HepG2 (cell line): ENCODE measurements at regions not wholly inside any gene's neighbourhood (a gene's known extent, or its start where the extent isn't known, plus 50 kb on each side); places are given as distances from the start of the nearest gene placed in this dataset.

ENCODE experiments used
- CREM ChIP-seq, 2 experiments: sonication (generic) in 1 of 2; formaldehyde crosslinking in 1 of 2; IDR thresholded peaks; 2 replicates each; pipeline versions ENCODE4 v1.4.0 to v1.6.1; 2016 to 2020; ENCODE audit warnings: antibody characterized with exemption in 1 of 2, mild to moderate bottlenecking in 1 of 2, missing genetic modification reagents in 1 of 2
- FOXA1 ChIP-seq, 2 experiments: fragments of 450-650 bp in 1 of 2; sonication (generic) in 1 of 2; formaldehyde crosslinking in 1 of 2; IDR thresholded peaks; 2 replicates each; pipeline versions ENCODE4 v1.4.0 to v1.6.1; 2016 to 2020; ENCODE audit warnings: missing genetic modification reagents in 1 of 2
- GABPB1 ChIP-seq: IDR thresholded peaks from 2 replicates; pipeline ENCODE4 v1.6.1; 2016; ENCODE audit warnings: mild to moderate bottlenecking, missing genetic modification reagents, moderate library complexity, missing compliant biosample characterization
- HOMEZ ChIP-seq: IDR thresholded peaks from 2 replicates; pipeline ENCODE4 v1.6.1; 2016; ENCODE audit warnings: low read depth
- KMT2B ChIP-seq: IDR thresholded peaks from 2 replicates; pipeline ENCODE4 v1.6.1; 2016; ENCODE audit warnings: missing genetic modification reagents, missing compliant biosample characterization
- MIXL1 ChIP-seq: IDR thresholded peaks from 2 replicates; pipeline ENCODE4 v1.6.1; 2016
- NR2F6 ChIP-seq, 2 experiments: IDR thresholded peaks; 2 replicates each; pipeline ENCODE4 v1.6.1; 2016; ENCODE audit warnings: antibody characterized with exemption in 1 of 2, mild to moderate bottlenecking in 1 of 2
- POLR2A ChIP-seq, 2 experiments: IDR thresholded peaks; 2 replicates each; pipeline ENCODE4 v1.6.1; 2011; ENCODE audit warnings: low read depth in 2 of 2, low read length in 2 of 2, mild to moderate bottlenecking in 1 of 2, moderate library complexity in 1 of 2; ENCODE audit not compliant: insufficient read depth in 1 of 2
- RARA ChIP-seq: IDR thresholded peaks from 2 replicates; pipeline ENCODE4 v1.6.1; 2016; ENCODE audit warnings: missing genetic modification reagents, missing compliant biosample characterization
- SP4 ChIP-seq: sonication (generic); formaldehyde crosslinking; IDR thresholded peaks from 2 replicates; pipeline ENCODE4 v1.8.1; 2023; ENCODE audit warnings: mild to moderate bottlenecking, missing genetic modification reagents
- ZBTB7B ChIP-seq: sonication (generic); formaldehyde crosslinking; IDR thresholded peaks from 2 replicates; pipeline ENCODE4 v1.4.0; 2020; ENCODE audit warnings: missing genetic modification reagents
- ZKSCAN8 ChIP-seq: IDR thresholded peaks from 2 replicates; pipeline ENCODE4 v1.6.1; 2016; ENCODE audit warnings: borderline replicate concordance, missing genetic modification reagents, missing compliant biosample characterization
- ZNF614 ChIP-seq: IDR thresholded peaks from 2 replicates; pipeline ENCODE4 v1.6.1; 2018; ENCODE audit warnings: missing biosample characterization, missing genetic modification reagents, inconsistent platforms, borderline replicate concordance
- ZNF646 ChIP-seq: sonication (generic); formaldehyde crosslinking; IDR thresholded peaks from 2 replicates; pipeline ENCODE4 v1.9.0; 2021; ENCODE audit warnings: mild to moderate bottlenecking, missing genetic modification reagents
- ZNF710 ChIP-seq: sonication (generic); formaldehyde crosslinking; IDR thresholded peaks from 2 replicates; pipeline ENCODE4 v1.5.0; 2020; ENCODE audit warnings: mild to moderate bottlenecking, missing genetic modification reagents, borderline replicate concordance

GRCh38 chr5:119302916-119303897 is 52.6 kb upstream of the TNFAIP8 start (continued):
- TF ChIP-seq ZNF646 (CRISPR knock-in tag) = no peak; the same call in 1 of the 2 replicates
- no peak for TF ChIP-seq KMT2B
- TF ChIP-seq RARA (CRISPR knock-in tag) = peak; percentile 41; the same call in 1 of the 2 replicates
- TF ChIP-seq MIXL1 (CRISPR knock-in tag) = peak; percentile 93
- TF ChIP-seq ZKSCAN8 (CRISPR knock-in tag) = peak; percentile 66; the same call in 1 of the 2 replicates
- TF ChIP-seq ZBTB7B = 0 out of 2 replicates have a peak, but pooled peaks have one; percentile 16
- no peak for TF ChIP-seq GABPB1 (CRISPR knock-in tag)
- no peak for TF ChIP-seq FOXA1 (IDR thresholded peaks at IDR 0.05)
- TF ChIP-seq FOXA1 (CRISPR knock-in tag; IDR thresholded peaks at IDR 0.05) = peak; percentile 70
- TF ChIP-seq HOMEZ (CRISPR knock-in tag) = 0 out of 2 replicates have a peak, but pooled peaks have one; percentile 10
- TF ChIP-seq NR2F6 (IDR thresholded peaks at IDR 0.05) = peak; percentile 35; the same call in 1 of the 2 replicates
- peak; percentile 41 for TF ChIP-seq NR2F6 (CRISPR knock-in tag; IDR thresholded peaks at IDR 0.05)
- TF ChIP-seq ZNF710 = peak; percentile 46; the same call in 1 of the 2 replicates
- TF ChIP-seq ZNF614 (CRISPR knock-in tag) = peak; percentile 34; the same call in 1 of the 2 replicates
- 0 out of 2 replicates have a peak, but pooled peaks have one; percentile 22 for TF ChIP-seq CREM (IDR thresholded peaks at IDR 0.05)
- TF ChIP-seq CREM (CRISPR knock-in tag; IDR thresholded peaks at IDR 0.05) = no peak
- peak; percentile 22; the same call in 1 of the 2 replicates for TF ChIP-seq SP4 (CRISPR knock-in tag)
- peak in 1 of 2 experiments; percentile 67; a peak in 1 of 4 replicates for TF ChIP-seq POLR2A (IDR thresholded peaks at IDR 0.05; ENCODE audit: insufficient read depth in 1 of 2, low read depth in 2 of 2, low read length in 2 of 2)
